ENCODE measurements at regions not wholly inside any gene's neighbourhood (a gene's known extent, or its start where the extent isn't known, plus 50 kb on each side); places are given as distances from the start of the nearest gene placed in this dataset.

- TF ChIP-seq, protein P1, sequence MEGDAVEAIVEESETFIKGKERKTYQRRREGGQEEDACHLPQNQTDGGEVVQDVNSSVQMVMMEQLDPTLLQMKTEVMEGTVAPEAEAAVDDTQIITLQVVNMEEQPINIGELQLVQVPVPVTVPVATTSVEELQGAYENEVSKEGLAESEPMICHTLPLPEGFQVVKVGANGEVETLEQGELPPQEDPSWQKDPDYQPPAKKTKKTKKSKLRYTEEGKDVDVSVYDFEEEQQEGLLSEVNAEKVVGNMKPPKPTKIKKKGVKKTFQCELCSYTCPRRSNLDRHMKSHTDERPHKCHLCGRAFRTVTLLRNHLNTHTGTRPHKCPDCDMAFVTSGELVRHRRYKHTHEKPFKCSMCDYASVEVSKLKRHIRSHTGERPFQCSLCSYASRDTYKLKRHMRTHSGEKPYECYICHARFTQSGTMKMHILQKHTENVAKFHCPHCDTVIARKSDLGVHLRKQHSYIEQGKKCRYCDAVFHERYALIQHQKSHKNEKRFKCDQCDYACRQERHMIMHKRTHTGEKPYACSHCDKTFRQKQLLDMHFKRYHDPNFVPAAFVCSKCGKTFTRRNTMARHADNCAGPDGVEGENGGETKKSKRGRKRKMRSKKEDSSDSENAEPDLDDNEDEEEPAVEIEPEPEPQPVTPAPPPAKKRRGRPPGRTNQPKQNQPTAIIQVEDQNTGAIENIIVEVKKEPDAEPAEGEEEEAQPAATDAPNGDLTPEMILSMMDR (IDR thresholded peaks at IDR 0.05; ENCODE audit: poor library complexity): no peak
- TF ChIP-seq EZH2 (IDR thresholded peaks at IDR 0.05; ENCODE audit: borderline replicate concordance): no peak
Measured at GRCh38 chr14:97704316-97704885, 907.2 kb downstream of the VRK1 start.
